Right lobe of liver (tissue), 4 donors: ENCODE measurements at regions not wholly inside any gene's neighbourhood (a gene's known extent, or its start where the extent isn't known, plus 50 kb on each side); places are given as distances from the start of the nearest gene placed in this dataset.

Experiments
- CTCF ChIP-seq, 4 donors: fragments of 200-600 bp in 3 of 4; fragments of 450-650 bp in 1 of 4; IDR thresholded peaks; one replicate each; pipeline versions ENCODE4 v1.5.1 to v1.8.0; 2016 to 2022; ENCODE audit warnings: antibody characterized with exemption in 4 of 4, mild to moderate bottlenecking in 2 of 4
- POLR2A ChIP-seq: fragments of 450-650 bp; IDR thresholded peaks from one replicate; pipeline ENCODE4 v1.6.1; 2017; ENCODE audit warnings: antibody characterized with exemption, mild to moderate bottlenecking
- donor health status: DM: no; HTN: no; CAD: no.
- donor health status: DM: no; HTN: no; CAD: no.
- donor health status: DM: no; HTN: yes; CAD: no.

- TF ChIP-seq CTCF (IDR thresholded peaks at IDR 0.05) (no peak), POLR2A (no peak)
Observed at GRCh38 chr9:86713970-86714369, 233.3 kb downstream of the GAS1 start.
